ENCODE measurements at regions not wholly inside any gene's neighbourhood (a gene's known extent, or its start where the extent isn't known, plus 50 kb on each side); places are given as distances from the start of the nearest gene placed in this dataset.

- DNase-seq (ENCODE audit: low spot score) = no peak
Measured at GRCh38 chr2:14533131-14533757, 99.3 kb upstream of the LRATD1 start.

GRCh38 chr2:14535156-14535555, 97.4 kb upstream of the LRATD1 start:
- DNase-seq (ENCODE audit: low spot score) = no peak

- DNase-seq (ENCODE audit: low spot score) = no peak
Measured at GRCh38 chr2:14536976-14537375, 95.5 kb upstream of the LRATD1 start.

DNA sequence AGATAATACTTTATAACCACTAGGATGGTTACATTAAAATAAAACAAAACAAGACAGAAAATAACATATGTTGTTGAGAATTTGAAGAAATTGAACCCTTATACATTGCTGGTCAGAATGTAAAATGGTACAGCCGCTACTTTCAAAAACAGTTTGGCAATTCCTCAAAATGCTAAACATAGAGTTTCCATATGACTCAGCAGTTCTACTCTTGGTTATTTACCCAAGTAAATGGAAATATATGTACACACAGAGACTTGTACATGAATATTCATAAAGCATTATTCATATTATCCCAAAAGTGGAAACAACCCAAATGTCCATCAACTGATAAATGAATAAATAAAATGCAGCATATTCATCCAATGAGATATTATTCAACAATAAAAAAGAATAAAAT, 92.5 kb upstream of the LRATD1 start:
- DNase-seq (ENCODE audit: low spot score) = no peak

DNA sequence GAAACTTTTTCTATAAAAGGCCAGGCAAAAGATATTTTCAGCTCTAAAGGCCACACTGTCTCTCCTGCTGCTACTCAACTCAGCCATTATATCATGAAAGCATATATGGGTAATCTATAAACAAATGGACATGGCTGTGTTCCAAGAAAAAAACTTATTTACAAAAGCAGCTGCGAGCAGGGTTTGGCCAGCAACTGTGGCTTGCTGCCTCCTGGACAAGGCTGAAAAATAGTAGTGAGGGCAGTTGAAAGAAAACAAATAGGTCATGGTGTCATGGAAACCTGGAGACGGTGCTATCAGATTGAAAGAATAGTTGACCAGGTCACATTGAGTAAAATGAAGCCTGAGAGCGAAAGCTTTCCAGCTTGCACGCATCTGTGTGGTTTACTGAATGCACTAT, 89.2 kb upstream of the LRATD1 start:
- DNase-seq (ENCODE audit: low spot score) = no peak

DNA sequence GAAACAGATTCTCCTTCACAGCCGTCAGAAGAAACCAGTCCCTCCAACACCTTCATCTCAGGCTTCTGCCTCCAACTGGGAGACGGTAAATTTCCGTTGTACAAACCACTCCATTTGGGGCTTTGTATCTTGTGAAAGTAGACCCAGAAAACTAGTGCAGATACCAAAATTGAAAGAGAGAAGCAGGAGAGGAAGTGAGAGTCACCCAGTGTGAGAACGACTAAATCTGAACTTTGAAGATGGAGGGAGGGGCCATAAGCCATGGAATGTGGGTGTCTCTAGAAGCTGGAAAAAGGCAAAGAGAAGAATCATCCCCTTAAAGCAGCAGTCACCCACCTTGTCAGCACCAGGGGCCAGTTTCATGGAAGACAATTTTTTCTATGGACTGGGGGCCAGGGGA, 88.3 kb upstream of the LRATD1 start:
- DNase-seq (ENCODE audit: low spot score) = no peak

- DNase-seq (ENCODE audit: low spot score) = no peak
Measured at GRCh38 chr2:14547830-14548229, 84.7 kb upstream of the LRATD1 start.

- DNase-seq (ENCODE audit: low spot score) = no peak
Measured at GRCh38 chr2:14550658-14551057, 81.9 kb upstream of the LRATD1 start.

GRCh38 chr2:14551069-14551468, 81.4 kb upstream of the LRATD1 start:
- no peak for DNase-seq (ENCODE audit: low spot score)

GRCh38 chr2:14552286-14552685, 80.2 kb upstream of the LRATD1 start:
- DNase-seq (ENCODE audit: low spot score) = no peak

- DNase-seq (ENCODE audit: low spot score) = no peak
Measured at GRCh38 chr2:14552818-14553217, 79.7 kb upstream of the LRATD1 start.

DNA sequence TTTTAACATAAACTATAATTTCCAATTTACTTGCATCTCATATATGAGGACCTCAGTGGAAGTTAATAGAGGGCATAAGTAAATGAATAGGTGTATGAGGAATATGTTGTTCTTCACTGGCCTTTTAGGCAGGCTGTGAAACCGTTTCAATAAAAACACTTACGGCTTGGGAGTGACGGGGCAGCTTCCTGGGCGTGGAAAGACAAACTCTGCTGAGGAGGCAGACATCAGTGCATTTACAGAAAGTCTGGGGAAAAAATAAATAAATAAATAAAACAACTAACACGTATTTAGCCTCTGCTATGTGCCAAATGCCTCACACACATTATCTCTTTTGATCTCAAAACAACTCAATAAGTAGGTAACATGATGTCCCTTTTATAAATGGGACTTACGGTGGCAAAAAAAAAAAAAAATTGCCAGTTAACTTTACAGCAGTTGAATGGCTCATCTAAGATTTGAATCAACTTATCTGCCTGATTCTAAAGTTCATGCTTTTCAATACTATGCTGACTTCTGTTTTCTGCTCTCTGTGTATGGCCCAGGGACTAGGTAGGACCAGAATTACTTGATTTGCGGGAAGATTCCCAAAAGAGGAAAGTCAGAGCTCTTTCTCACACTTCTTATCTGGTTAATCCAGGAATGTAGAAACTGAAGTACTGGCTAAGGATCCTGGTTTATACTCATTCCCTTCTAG, 77.5 kb upstream of the LRATD1 start:
- no peak for DNase-seq (ENCODE audit: low spot score)

DNA sequence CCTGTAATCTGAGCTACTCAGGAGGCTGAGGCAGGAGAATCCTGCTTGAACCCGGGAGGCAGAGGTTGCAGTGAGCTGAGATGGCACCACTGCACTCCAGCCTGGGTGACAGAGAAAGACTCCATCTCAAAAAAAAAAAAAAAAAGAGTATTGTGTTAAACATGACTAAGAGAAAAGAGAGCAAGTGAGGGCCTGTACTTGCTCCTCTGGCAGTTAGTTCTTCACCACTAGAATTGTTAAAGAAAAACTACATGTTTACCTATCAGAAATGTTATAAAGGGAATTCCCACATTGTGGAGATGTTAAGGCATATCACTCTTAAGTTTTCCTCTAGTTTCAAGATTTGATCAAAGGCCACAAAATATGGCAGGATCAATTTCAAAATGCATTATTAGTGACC, 75.4 kb upstream of the LRATD1 start:
- no peak for DNase-seq (ENCODE audit: low spot score)

- no peak for DNase-seq (ENCODE audit: low spot score)
Measured at GRCh38 chr2:14557916-14558315, 74.6 kb upstream of the LRATD1 start.

DNA sequence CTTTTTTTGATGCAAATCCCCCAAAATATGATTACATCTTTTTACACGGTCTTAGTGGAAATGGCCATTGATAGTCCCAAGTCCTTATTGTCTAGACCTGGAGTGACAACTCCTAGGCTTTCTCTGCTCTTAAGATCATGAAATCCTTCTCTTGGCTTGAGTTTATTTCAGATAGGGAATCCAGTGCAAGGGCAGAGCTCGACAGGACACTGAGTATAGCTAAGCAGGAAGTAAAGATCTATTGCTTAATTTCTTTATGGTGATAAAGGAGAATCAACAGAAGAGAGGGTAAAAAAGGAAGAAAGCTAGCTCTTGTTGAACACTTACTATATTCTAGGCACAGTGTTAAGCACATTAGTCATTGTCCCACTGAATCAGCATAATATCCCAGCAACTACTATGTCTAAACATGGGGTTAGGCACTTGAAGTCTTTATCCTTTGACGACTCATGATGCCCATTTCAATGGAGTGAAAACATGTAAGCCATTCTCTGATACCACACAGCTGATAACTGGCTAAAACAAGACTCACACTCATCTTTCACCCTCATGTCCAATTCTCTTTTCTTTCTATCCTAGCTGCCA, 74.1 kb upstream of the LRATD1 start:
- DNase-seq (ENCODE audit: low spot score) = no peak

- no peak for DNase-seq (ENCODE audit: low spot score)
Measured at GRCh38 chr2:14560716-14561115, 71.8 kb upstream of the LRATD1 start.

DNA sequence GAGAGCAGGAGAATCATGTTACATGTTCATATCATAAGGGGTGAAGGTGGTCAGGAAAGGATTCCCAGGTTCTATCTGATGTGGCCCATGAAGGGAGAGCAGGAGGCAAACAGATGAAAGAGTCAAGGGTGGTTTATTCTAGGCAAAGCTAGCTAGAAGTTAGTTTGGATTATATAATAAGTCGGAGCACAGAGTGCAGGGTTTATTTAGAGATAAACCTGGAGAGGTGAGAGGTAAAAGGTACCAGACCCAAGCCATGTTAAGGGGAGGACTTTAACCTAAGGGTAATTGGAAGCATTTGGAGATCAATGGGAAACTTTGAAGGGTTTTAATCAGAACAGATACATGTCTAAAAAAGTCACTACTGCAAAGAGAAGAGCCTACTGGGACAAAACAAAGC, 69.2 kb upstream of the LRATD1 start:
- DNase-seq (ENCODE audit: low spot score) = no peak

DNA sequence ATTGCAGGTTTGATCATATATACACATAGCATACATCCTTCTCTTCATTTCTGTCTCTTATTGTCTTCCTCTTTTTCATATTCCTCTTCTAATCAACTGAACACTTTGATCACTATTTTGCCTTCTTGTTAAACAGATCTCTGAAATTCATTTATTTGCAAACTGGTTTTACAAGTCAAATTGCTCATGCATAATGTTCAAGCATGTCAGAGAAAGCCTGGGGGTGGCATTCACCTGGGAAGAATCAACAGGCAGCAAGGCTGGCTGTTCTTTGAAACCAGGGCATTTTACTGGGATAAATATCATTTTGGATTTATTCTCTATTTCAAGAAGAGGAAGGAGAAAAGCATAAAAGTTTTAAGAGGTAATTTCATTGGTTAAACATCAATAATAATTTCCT, 66.9 kb upstream of the LRATD1 start:
- no peak for DNase-seq (ENCODE audit: low spot score)

GRCh38 chr2:14567561-14567960, 65.0 kb upstream of the LRATD1 start:
- no peak for DNase-seq (ENCODE audit: low spot score)

- DNase-seq (ENCODE audit: low spot score) = no peak
Measured at GRCh38 chr2:14569294-14569693, 63.2 kb upstream of the LRATD1 start.

- DNase-seq (ENCODE audit: low spot score) = no peak
Measured at GRCh38 chr2:14572633-14573032, 59.9 kb upstream of the LRATD1 start.

DNA sequence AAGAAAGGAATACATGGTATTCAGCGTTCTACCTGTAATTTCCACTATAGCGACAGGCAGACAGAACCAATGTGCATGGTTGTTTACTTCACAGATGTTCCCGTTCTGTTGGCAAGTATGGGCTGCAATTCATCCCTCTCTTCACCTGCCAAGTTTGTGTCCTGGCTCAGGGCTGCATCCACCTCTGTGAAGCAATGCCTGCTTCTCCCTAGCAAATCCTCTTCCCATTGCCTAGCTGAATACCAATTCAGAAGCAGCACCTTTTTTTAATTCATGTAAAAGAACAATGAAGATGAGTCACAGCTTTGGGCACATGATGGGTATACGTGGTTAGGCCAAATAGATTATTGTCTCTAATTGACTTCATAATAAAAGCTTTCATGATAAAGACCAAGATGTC, 54.7 kb upstream of the LRATD1 start:
- DNase-seq (ENCODE audit: low spot score) = no peak
